Activated CD4-positive, alpha-beta T cell treated with anti-CD3 and anti-CD28 coated beads, Interleukin-2, amount 50 U/mL, for 16 hours (primary cell): ENCODE measurements at regions not wholly inside any gene's neighbourhood (a gene's known extent, or its start where the extent isn't known, plus 50 kb on each side); places are given as distances from the start of the nearest gene placed in this dataset.

Experiments
- DNase-seq: peaks from one replicate; pipeline ENCODE4 v3.0.0-alpha.2; 2020

GRCh38 chr12:32047357-32048212 is 59.1 kb upstream of the BICD1 start:
- DNase-seq: no peak

- DNase-seq: no peak
Measured at GRCh38 chr12:32048791-32049190, 57.9 kb upstream of the BICD1 start.

- DNase-seq: no peak
Measured at GRCh38 chr12:32049956-32050355, 56.7 kb upstream of the BICD1 start.

- DNase-seq: peak; percentile 32
Measured at GRCh38 chr12:32051511-32052211, 55.0 kb upstream of the BICD1 start.

GRCh38 chr12:32052212-32052713 is 54.4 kb upstream of the BICD1 start:
- no peak for DNase-seq

- DNase-seq: no peak
Measured at GRCh38 chr12:32053881-32054624, 52.6 kb upstream of the BICD1 start.
